ENCODE measurements at regions not wholly inside any gene's neighbourhood (a gene's known extent, or its start where the extent isn't known, plus 50 kb on each side); places are given as distances from the start of the nearest gene placed in this dataset.

GRCh38 chr17:33506889-33507650 is 214.0 kb upstream of the ASIC2 start:
- TF ChIP-seq REST (IDR thresholded peaks at IDR 0.05; ENCODE audit: low read depth) (no peak), EP300 (IDR thresholded peaks at IDR 0.05; ENCODE audit: borderline replicate concordance) (no peak)

- no peak for TF ChIP-seq USF1 (IDR thresholded peaks at IDR 0.05)
Observed at GRCh38 chr17:33508215-33508614, 215.1 kb upstream of the ASIC2 start.

GRCh38 chr17:33509331-33509730 is 216.2 kb upstream of the ASIC2 start:
- TF ChIP-seq TEAD4 (IDR thresholded peaks at IDR 0.05) (no peak), REST (IDR thresholded peaks at IDR 0.05; ENCODE audit: low read depth) (no peak), MAX (IDR thresholded peaks at IDR 0.05) (no peak), NFIC (IDR thresholded peaks at IDR 0.05) (no peak), YY1 (IDR thresholded peaks at IDR 0.05; ENCODE audit: low read depth) (no peak), RAD21 (IDR thresholded peaks at IDR 0.05; ENCODE audit: low read depth) (no peak)

- TF ChIP-seq REST (IDR thresholded peaks at IDR 0.05; ENCODE audit: low read depth) (no peak), YY1 (IDR thresholded peaks at IDR 0.05; ENCODE audit: low read depth) (no peak), TEAD4 (IDR thresholded peaks at IDR 0.05) (no peak), CEBPB (IDR thresholded peaks at IDR 0.05) (no peak), RAD21 (IDR thresholded peaks at IDR 0.05; ENCODE audit: low read depth) (no peak), TCF12 (IDR thresholded peaks at IDR 0.05; ENCODE audit: low read depth) (no peak), USF1 (IDR thresholded peaks at IDR 0.05) (no peak), EP300 (IDR thresholded peaks at IDR 0.05; ENCODE audit: borderline replicate concordance) (no peak), TAF1 (IDR thresholded peaks at IDR 0.05; ENCODE audit: low read depth) (no peak), ZBTB7A (IDR thresholded peaks at IDR 0.05; ENCODE audit: low read depth) (no peak), EGR1 (IDR thresholded peaks at IDR 0.05) (no peak), NFIC (IDR thresholded peaks at IDR 0.05) (no peak), CREB1 (IDR thresholded peaks at IDR 0.05; ENCODE audit: low read depth) (no peak)
Observed at GRCh38 chr17:33511670-33512069, 218.6 kb upstream of the ASIC2 start.

GRCh38 chr17:33512113-33512512 is 219.0 kb upstream of the ASIC2 start:
- TF ChIP-seq TAF1 (IDR thresholded peaks at IDR 0.05; ENCODE audit: low read depth) (no peak), YY1 (IDR thresholded peaks at IDR 0.05; ENCODE audit: low read depth) (no peak), EP300 (IDR thresholded peaks at IDR 0.05; ENCODE audit: borderline replicate concordance) (no peak), TCF12 (IDR thresholded peaks at IDR 0.05; ENCODE audit: low read depth) (no peak), RAD21 (IDR thresholded peaks at IDR 0.05; ENCODE audit: low read depth) (no peak), NFIC (IDR thresholded peaks at IDR 0.05) (no peak), EGR1 (IDR thresholded peaks at IDR 0.05) (no peak), TEAD4 (IDR thresholded peaks at IDR 0.05) (no peak), FOXM1 (IDR thresholded peaks at IDR 0.05; ENCODE audit: borderline replicate concordance, low read depth) (no peak)

All from Ishikawa (cell line).